ENCODE measurements at regions not wholly inside any gene's neighbourhood (a gene's known extent, or its start where the extent isn't known, plus 50 kb on each side); places are given as distances from the start of the nearest gene placed in this dataset.

GRCh38 chr3:28077572-28077971, 163.8 kb upstream of the CMC1 start:
- TF ChIP-seq CTCF (IDR thresholded peaks at IDR 0.05) (no peak), POLR2A (IDR thresholded peaks at IDR 0.05) (no peak), POLR2AphosphoS5 (IDR thresholded peaks at IDR 0.05) (no peak), EP300 (IDR thresholded peaks at IDR 0.05) (no peak)
